ENCODE measurements at regions not wholly inside any gene's neighbourhood (a gene's known extent, or its start where the extent isn't known, plus 50 kb on each side); places are given as distances from the start of the nearest gene placed in this dataset.

DNA sequence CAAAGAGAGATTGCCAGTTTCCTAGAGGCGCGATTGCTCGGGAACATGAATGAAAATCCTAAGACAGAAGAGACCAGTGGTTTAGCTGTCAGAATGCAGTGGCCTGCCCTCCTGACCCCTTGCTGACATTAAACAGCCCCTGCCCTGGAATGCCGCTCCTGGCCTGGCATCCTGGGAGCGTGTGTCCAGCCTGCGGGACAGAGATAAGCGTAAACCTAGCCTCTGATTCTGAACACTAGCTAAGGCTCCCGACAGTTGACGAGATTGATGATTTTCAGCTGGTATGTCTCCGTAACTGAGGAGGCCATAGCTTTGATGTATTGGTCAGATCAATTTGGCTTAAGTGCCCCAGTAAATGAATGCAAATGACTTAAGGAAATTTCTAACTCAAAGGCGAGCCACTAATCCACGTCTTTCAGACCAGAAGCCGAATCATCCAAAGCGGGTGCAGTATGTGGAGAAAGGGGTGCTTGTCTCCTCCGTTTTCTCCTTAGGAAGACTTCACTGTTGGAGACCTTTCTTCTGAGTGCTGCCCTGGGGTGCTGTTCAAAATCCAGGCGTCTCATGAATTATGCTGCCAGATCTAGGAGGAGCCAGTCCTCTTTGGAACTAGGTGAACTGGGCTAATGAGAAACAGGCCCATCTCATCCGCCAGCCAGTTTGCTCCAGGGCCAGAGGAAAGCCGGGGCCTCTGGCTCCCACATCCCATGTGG lies 142.5 kb upstream of the L3MBTL4 start:
- no peaks in the 10 kb centered on the region for H3K36me3 ChIP-seq (ENCODE audit: insufficient read depth, low read length)
- H3K27ac ChIP-seq (ENCODE audit: low read length), result no peak overlapping the region
- H3K9me2 ChIP-seq (ENCODE audit: insufficient read depth, low read length), result no peaks in the 10 kb centered on the region
- no peaks in the 10 kb centered on the region for H4K20me1 ChIP-seq (ENCODE audit: insufficient read depth)
- H3F3A ChIP-seq (ENCODE audit: insufficient read depth, low read length, poor library complexity, severe bottlenecking), result no peaks in the 10 kb centered on the region
- no peaks in the 10 kb centered on the region for H3K79me2 ChIP-seq (replicated peaks; ENCODE audit: insufficient read depth, low read length)
- TF ChIP-seq POLR2AphosphoS5 (IDR thresholded peaks at IDR 0.05) (no peak), MXI1 (conservative IDR thresholded peaks at IDR 0.05; ENCODE audit: poor library complexity, severe bottlenecking) (no peak), REST (IDR thresholded peaks at IDR 0.05; ENCODE audit: borderline replicate concordance) (no peak), TAF1 (IDR thresholded peaks at IDR 0.05; ENCODE audit: low read depth) (no peak), EZH2 (IDR thresholded peaks at IDR 0.05; ENCODE audit: borderline replicate concordance, insufficient read depth, low read length, poor library complexity, severe bottlenecking) (no peak)
- TF ChIP-seq, protein P1, sequence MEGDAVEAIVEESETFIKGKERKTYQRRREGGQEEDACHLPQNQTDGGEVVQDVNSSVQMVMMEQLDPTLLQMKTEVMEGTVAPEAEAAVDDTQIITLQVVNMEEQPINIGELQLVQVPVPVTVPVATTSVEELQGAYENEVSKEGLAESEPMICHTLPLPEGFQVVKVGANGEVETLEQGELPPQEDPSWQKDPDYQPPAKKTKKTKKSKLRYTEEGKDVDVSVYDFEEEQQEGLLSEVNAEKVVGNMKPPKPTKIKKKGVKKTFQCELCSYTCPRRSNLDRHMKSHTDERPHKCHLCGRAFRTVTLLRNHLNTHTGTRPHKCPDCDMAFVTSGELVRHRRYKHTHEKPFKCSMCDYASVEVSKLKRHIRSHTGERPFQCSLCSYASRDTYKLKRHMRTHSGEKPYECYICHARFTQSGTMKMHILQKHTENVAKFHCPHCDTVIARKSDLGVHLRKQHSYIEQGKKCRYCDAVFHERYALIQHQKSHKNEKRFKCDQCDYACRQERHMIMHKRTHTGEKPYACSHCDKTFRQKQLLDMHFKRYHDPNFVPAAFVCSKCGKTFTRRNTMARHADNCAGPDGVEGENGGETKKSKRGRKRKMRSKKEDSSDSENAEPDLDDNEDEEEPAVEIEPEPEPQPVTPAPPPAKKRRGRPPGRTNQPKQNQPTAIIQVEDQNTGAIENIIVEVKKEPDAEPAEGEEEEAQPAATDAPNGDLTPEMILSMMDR (IDR thresholded peaks at IDR 0.05; ENCODE audit: poor library complexity, severe bottlenecking), result no peak
- no peak overlapping the region for H3K4me3 ChIP-seq (ENCODE audit: low read length)
- H2AFZ ChIP-seq (ENCODE audit: low read depth, low read length), result no peak overlapping the region
- H3K4me2 ChIP-seq (ENCODE audit: low read length), result no peak overlapping the region
- H3K27me3 ChIP-seq (ENCODE audit: insufficient read depth, low read depth, low read length), result no peaks in the 10 kb centered on the region
- H3K9ac ChIP-seq (ENCODE audit: low read length), result no peak overlapping the region
- H3K9me3 ChIP-seq (ENCODE audit: low read length), result no peaks in the 10 kb centered on the region

DNA sequence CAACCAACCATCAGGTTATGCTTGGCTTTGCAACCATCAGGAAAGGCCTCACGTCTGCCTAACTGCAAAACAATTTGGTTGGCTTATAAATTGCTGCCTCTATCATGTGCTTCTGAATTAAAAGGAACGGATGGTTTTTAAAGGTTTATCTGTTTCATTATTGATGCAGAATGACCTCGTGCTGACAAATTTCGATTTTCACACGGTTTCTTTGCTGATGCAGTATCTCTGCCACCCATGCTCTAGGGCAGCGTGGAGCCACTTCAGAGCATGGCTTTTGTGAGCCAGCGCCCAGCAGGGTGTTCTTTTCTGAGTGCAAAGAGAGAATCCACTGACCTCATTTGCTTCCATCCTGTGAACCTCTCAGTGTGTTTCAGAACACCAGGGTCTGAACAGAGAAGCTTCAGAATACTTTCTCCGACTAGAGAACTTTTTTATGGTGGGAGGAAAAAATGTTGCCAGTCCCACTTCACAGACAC lies 143.1 kb upstream of the L3MBTL4 start:
- Histone ChIP-seq H3K79me2 (replicated peaks; ENCODE audit: insufficient read depth, low read length) (no peaks in the 10 kb centered on the region), H2AFZ (ENCODE audit: low read depth, low read length) (no peak overlapping the region), H3K4me2 (ENCODE audit: low read length) (no peak overlapping the region), H3K36me3 (ENCODE audit: insufficient read depth, low read length) (no peaks in the 10 kb centered on the region), H3K4me3 (ENCODE audit: low read length) (no peak overlapping the region), H3K27ac (ENCODE audit: low read length) (no peak overlapping the region), H3K9me2 (ENCODE audit: insufficient read depth, low read length) (no peaks in the 10 kb centered on the region), H4K20me1 (ENCODE audit: insufficient read depth) (no peaks in the 10 kb centered on the region), H3K9me3 (ENCODE audit: low read length) (no peaks in the 10 kb centered on the region), H3K9ac (ENCODE audit: low read length) (no peak overlapping the region), H3K27me3 (ENCODE audit: insufficient read depth, low read depth, low read length) (no peaks in the 10 kb centered on the region), H3F3A (ENCODE audit: insufficient read depth, low read length, poor library complexity, severe bottlenecking) (no peaks in the 10 kb centered on the region)
- TF ChIP-seq, protein P1 (IDR thresholded peaks at IDR 0.05; ENCODE audit: poor library complexity, severe bottlenecking), result no peak

Data from neural cell (in vitro differentiated cells).